Fibroblast of mammary gland (primary cell): ENCODE measurements at regions not wholly inside any gene's neighbourhood (a gene's known extent, or its start where the extent isn't known, plus 50 kb on each side); places are given as distances from the start of the nearest gene placed in this dataset.

ENCODE experiments used
- DNase-seq: peaks from one replicate; pipeline ENCODE4 v3.0.0-alpha.2; 2010; ENCODE audit warnings: low read depth
- H3K4me3 ChIP-seq: 2 replicates; pipeline ENCODE4 v1.5.1; 2011; ENCODE audit warnings: low read depth, mild to moderate bottlenecking, low read length, moderate library complexity; ENCODE audit not compliant: control insufficient read depth
- TF ChIP-seq, protein P1 (sequence below): conservative IDR thresholded peaks from 2 replicates; pipeline ENCODE4 v1.5.1; 2011; ENCODE audit warnings: low read depth, low read length, inconsistent platforms; ENCODE audit not compliant: control insufficient read depth, insufficient read depth

DNA sequence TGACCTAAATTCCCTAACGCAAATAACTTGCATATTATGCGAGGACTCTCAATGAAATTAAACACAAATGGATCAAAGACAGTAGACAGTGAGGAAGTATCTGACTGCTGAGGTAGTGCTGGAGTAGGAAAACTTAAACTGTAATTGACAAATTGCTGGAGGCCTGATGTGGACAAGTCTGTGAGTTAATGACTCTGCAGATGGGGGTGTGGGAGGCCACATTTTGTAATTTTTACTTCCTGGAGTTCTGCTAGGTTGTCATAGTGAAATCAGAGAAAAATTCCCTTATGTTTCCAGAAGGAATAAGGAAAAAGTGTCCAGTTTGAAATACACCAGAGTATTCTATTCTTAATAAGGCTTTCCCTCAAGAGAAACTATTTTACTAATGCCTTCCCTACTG, 333.0 kb upstream of the CNTNAP5 start:
- no peak for DNase-seq
- TF ChIP-seq, protein P1, sequence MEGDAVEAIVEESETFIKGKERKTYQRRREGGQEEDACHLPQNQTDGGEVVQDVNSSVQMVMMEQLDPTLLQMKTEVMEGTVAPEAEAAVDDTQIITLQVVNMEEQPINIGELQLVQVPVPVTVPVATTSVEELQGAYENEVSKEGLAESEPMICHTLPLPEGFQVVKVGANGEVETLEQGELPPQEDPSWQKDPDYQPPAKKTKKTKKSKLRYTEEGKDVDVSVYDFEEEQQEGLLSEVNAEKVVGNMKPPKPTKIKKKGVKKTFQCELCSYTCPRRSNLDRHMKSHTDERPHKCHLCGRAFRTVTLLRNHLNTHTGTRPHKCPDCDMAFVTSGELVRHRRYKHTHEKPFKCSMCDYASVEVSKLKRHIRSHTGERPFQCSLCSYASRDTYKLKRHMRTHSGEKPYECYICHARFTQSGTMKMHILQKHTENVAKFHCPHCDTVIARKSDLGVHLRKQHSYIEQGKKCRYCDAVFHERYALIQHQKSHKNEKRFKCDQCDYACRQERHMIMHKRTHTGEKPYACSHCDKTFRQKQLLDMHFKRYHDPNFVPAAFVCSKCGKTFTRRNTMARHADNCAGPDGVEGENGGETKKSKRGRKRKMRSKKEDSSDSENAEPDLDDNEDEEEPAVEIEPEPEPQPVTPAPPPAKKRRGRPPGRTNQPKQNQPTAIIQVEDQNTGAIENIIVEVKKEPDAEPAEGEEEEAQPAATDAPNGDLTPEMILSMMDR = no peak
- H3K4me3 ChIP-seq = no peak overlapping the region

DNA sequence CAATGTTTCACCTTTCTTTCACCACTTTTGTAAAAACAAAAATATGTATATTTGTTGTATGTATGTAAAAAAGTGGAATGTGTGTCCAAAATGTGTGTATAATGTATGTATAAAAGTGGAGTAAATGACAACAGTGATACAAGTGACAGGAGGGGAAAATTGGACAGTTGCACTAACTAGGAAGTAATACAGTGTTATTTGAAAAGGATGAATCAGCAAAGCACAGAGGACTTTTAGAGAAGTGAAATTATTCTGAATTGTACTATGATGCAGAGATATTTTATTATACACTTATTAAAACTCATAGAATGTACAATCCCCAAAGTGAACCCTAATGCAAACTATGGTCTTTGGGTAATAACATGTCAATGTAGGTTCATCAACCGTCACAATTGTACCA, 331.3 kb upstream of the CNTNAP5 start:
- DNase-seq = no peak
- TF ChIP-seq, protein P1 = no peak
- H3K4me3 ChIP-seq = no peak overlapping the region

DNA sequence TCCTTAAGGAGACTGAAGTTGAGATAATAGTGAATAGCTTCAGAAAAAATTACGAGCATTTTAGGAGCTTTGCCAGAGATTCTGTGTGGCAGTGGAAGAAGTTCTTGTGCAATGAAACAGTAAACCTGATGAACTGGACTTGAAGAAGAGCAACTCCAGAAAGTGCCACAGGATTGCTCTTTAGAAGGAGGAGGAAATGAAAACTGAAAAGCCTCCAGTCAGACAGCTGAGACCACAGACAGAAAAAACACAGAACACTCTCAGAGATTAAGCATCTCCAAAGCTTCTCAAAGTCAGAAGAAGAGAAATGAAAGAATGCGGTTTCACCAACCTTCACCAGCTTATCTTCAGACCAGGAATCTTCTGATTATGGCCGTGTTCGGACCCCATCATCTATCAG, 329.7 kb upstream of the CNTNAP5 start:
- no peak for DNase-seq

DNA sequence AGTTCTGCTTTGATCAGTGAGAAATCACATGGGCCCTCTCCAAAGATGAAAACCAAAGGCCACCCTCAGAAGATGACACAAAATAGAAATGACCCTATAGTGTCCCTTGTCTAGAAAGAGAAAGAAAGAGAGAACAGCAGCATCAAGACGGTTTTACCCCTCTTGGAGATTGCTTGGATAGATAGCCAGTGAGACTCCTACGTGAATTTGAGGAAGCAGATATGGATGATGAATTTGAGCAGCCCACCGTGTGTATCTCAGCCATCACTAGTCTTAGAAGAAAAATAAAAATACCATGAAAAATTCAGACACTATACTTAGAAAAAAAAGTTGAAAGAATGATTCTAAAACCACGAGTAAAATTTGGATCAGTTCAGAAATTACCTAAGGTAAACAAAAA, 329.1 kb upstream of the CNTNAP5 start:
- no peak overlapping the region for H3K4me3 ChIP-seq
- TF ChIP-seq, protein P1 = no peak
- DNase-seq = no peak

More for the DNA sequence above, 329.7 kb upstream of the CNTNAP5 start:
- TF ChIP-seq, protein P1 = no peak
- no peak overlapping the region for H3K4me3 ChIP-seq

DNA sequence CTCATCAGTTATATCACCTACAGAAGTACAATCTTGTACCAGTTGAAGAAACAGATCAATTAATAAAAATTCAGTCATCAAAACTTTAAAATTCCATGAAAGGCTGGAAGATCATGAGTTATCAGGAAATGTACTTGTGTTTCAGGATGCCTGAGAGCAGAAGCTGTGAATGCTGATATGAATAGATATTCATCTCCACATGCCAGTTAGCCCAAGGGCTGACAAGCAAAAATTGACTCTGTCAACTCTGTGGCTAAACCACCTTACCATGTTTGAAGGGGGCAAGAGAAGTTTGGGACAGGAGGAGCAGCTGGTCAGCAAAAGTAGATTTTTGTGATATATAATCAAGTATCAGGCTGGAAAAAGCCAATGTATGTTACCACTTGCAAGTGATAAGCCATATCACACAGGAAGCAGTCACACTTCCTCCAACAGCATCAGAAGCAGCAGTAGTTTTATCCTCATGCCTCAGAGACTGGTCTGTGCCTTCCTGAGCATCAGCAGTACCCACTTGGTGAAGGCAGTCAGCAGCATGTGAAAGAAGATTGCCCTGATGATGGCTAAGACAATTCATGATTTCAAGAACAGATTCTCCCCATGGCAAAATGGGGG, 328.2 kb upstream of the CNTNAP5 start:
- no peak for DNase-seq
- TF ChIP-seq, protein P1 = no peak
- no peak overlapping the region for H3K4me3 ChIP-seq

DNA sequence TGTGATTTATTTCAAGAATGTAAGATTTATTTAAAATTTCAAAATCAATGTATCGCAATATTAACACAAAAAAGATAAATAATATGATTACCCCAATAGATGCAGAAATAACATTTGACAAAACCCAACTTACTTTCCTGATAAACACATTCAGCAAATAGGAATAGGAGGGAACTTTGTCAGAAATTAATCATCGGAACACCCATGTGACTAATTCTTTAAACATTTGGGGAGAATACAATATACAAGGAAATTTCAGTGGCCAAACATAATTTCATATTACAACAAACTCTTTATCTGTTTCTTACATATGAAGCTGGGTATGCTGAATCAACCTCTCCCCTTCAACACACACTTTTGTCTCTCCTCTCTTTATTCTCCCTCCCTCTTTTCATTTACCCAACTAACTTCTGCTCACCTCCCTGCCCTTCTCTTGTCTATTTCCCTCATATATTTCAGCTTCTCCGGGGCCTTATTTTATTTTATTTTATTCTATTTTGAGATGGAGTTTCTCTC, 309.6 kb upstream of the CNTNAP5 start:
- DNase-seq = no peak
- TF ChIP-seq, protein P1 = no peak
- H3K4me3 ChIP-seq = no peak overlapping the region
